BLaER1 (cell line): ENCODE measurements at regions not wholly inside any gene's neighbourhood (a gene's known extent, or its start where the extent isn't known, plus 50 kb on each side); places are given as distances from the start of the nearest gene placed in this dataset.

Experiments
- H3K27ac ChIP-seq: shearing (Covaris generic); formaldehyde crosslinking; 2 replicates; pipeline ENCODE4 v1.8.1; 2022
- H3K27me3 ChIP-seq: shearing (Covaris generic); formaldehyde crosslinking; 2 replicates; pipeline ENCODE4 v1.8.1; 2022
- H3K36me3 ChIP-seq: shearing (Covaris generic); formaldehyde crosslinking; 2 replicates; pipeline ENCODE4 v1.8.1; 2022
- H3K4me1 ChIP-seq: shearing (Covaris generic); formaldehyde crosslinking; 2 replicates; pipeline ENCODE4 v1.8.1; 2022
- H3K4me2 ChIP-seq: shearing (Covaris generic); formaldehyde crosslinking; 2 replicates; pipeline ENCODE4 v1.8.1; 2022
- H3K4me3 ChIP-seq: shearing (Covaris generic); formaldehyde crosslinking; 2 replicates; pipeline ENCODE4 v1.8.1; 2022
- H3K9ac ChIP-seq: shearing (Covaris generic); formaldehyde crosslinking; 2 replicates; pipeline ENCODE4 v1.8.1; 2022
- H3K9me3 ChIP-seq: shearing (Covaris generic); formaldehyde crosslinking; 2 replicates; pipeline ENCODE4 v1.8.1; 2022
- H4K20me1 ChIP-seq: shearing (Covaris generic); formaldehyde crosslinking; 2 replicates; pipeline ENCODE4 v1.8.1; 2022
- Cebpa-rat ChIP-seq: shearing (Covaris generic); IDR thresholded peaks from 2 replicates; pipeline ENCODE4 v1.8.1; 2022

- Histone ChIP-seq H3K4me1 (no peaks in the 10 kb centered on the region), H4K20me1 (no peaks in the 10 kb centered on the region), H3K27ac (no peak overlapping the region), H3K36me3 (no peaks in the 10 kb centered on the region), H3K9ac (no peak overlapping the region), H3K4me2 (no peak overlapping the region), H3K4me3 (no peak overlapping the region), H3K9me3 (no peaks in the 10 kb centered on the region), H3K27me3 (no peaks in the 10 kb centered on the region)
- TF ChIP-seq Cebpa-rat = no peak
Observed at GRCh38 chr3:152069871-152070270, 196.4 kb downstream of the SUCNR1 start.

GRCh38 chr3:152071315-152071714, 197.4 kb upstream of the MBNL1 start:
- Histone ChIP-seq H3K27me3 (no peaks in the 10 kb centered on the region), H3K4me2 (no peak overlapping the region), H3K27ac (no peak overlapping the region), H3K4me3 (no peak overlapping the region), H3K4me1 (no peaks in the 10 kb centered on the region), H3K36me3 (no peaks in the 10 kb centered on the region), H3K9me3 (no peaks in the 10 kb centered on the region), H3K9ac (no peak overlapping the region), H4K20me1 (no peaks in the 10 kb centered on the region)
- no peak for TF ChIP-seq Cebpa-rat

GRCh38 chr3:152071924-152072323, 196.8 kb upstream of the MBNL1 start:
- Histone ChIP-seq H4K20me1 (no peaks in the 10 kb centered on the region), H3K9ac (no peak overlapping the region), H3K27ac (no peak overlapping the region), H3K27me3 (no peaks in the 10 kb centered on the region), H3K4me3 (no peak overlapping the region), H3K36me3 (no peaks in the 10 kb centered on the region), H3K4me1 (no peaks in the 10 kb centered on the region), H3K9me3 (no peaks in the 10 kb centered on the region), H3K4me2 (no peak overlapping the region)
- no peak for TF ChIP-seq Cebpa-rat

GRCh38 chr3:152073267-152073666, 195.5 kb upstream of the MBNL1 start:
- no peak overlapping the region for H3K27ac ChIP-seq

GRCh38 chr3:152076148-152076547, 192.6 kb upstream of the MBNL1 start:
- Histone ChIP-seq H3K4me1 (peaks cover under 1% of the 10 kb centered on the region; the same call in 1 of the 2 replicates), H3K4me3 (no peak overlapping the region), H4K20me1 (no peaks in the 10 kb centered on the region), H3K27ac (no peak overlapping the region), H3K27me3 (no peaks in the 10 kb centered on the region), H3K36me3 (no peaks in the 10 kb centered on the region), H3K9ac (no peak overlapping the region), H3K4me2 (no peak overlapping the region), H3K9me3 (peaks cover 10% of the 10 kb centered on the region)
- TF ChIP-seq Cebpa-rat = no peak

More at GRCh38 chr3:152073267-152073666, 195.5 kb upstream of the MBNL1 start:
- Histone ChIP-seq H3K4me3 (no peak overlapping the region), H3K4me1 (no peaks in the 10 kb centered on the region), H3K9ac (no peak overlapping the region), H4K20me1 (no peaks in the 10 kb centered on the region), H3K27me3 (no peaks in the 10 kb centered on the region), H3K9me3 (no peaks in the 10 kb centered on the region), H3K4me2 (no peak overlapping the region), H3K36me3 (no peaks in the 10 kb centered on the region)
- TF ChIP-seq Cebpa-rat = no peak

- H3K27ac ChIP-seq = no peak overlapping the region
- peaks cover 10% of the 10 kb centered on the region for H3K9me3 ChIP-seq
- no peaks in the 10 kb centered on the region for H3K27me3 ChIP-seq
- peaks cover 11% of the 10 kb centered on the region for H3K4me1 ChIP-seq
- H3K36me3 ChIP-seq = no peaks in the 10 kb centered on the region
- H3K4me3 ChIP-seq = no peak overlapping the region
- TF ChIP-seq Cebpa-rat = no peak
- H4K20me1 ChIP-seq = no peaks in the 10 kb centered on the region
- H3K4me2 ChIP-seq = no peak overlapping the region
- no peak overlapping the region for H3K9ac ChIP-seq
Observed at GRCh38 chr3:152079980-152080379, 188.7 kb upstream of the MBNL1 start.

GRCh38 chr3:152083135-152083534, 185.6 kb upstream of the MBNL1 start:
- Histone ChIP-seq H3K4me3 (no peak overlapping the region), H3K36me3 (no peaks in the 10 kb centered on the region), H3K4me1 (peaks cover 11% of the 10 kb centered on the region), H3K27ac (no peak overlapping the region), H3K9ac (no peak overlapping the region), H3K4me2 (no peak overlapping the region), H3K9me3 (peaks cover 10% of the 10 kb centered on the region), H4K20me1 (no peaks in the 10 kb centered on the region), H3K27me3 (no peaks in the 10 kb centered on the region)
- no peak for TF ChIP-seq Cebpa-rat

GRCh38 chr3:152084441-152085158, 184.1 kb upstream of the MBNL1 start:
- Histone ChIP-seq H3K9me3 (peaks cover 6% of the 10 kb centered on the region), H4K20me1 (no peaks in the 10 kb centered on the region), H3K27ac (no peak overlapping the region), H3K4me1 (peaks cover 11% of the 10 kb centered on the region), H3K36me3 (no peaks in the 10 kb centered on the region), H3K4me3 (no peak overlapping the region), H3K9ac (no peak overlapping the region), H3K4me2 (no peak overlapping the region), H3K27me3 (no peaks in the 10 kb centered on the region)
- TF ChIP-seq Cebpa-rat = no peak

GRCh38 chr3:152087153-152087552, 181.6 kb upstream of the MBNL1 start:
- Histone ChIP-seq H4K20me1 (no peaks in the 10 kb centered on the region), H3K9ac (no peak overlapping the region), H3K9me3 (no peaks in the 10 kb centered on the region), H3K4me3 (no peak overlapping the region), H3K27me3 (no peaks in the 10 kb centered on the region), H3K27ac (no peak overlapping the region), H3K36me3 (no peaks in the 10 kb centered on the region), H3K4me1 (peaks cover under 1% of the 10 kb centered on the region; the same call in 1 of the 2 replicates), H3K4me2 (no peak overlapping the region)
- TF ChIP-seq Cebpa-rat = no peak

GRCh38 chr3:152089528-152089927, 179.2 kb upstream of the MBNL1 start:
- no peak overlapping the region for H3K27ac ChIP-seq
- H3K4me2 ChIP-seq = no peak overlapping the region
- H3K9me3 ChIP-seq = no peaks in the 10 kb centered on the region
- no peaks in the 10 kb centered on the region for H3K36me3 ChIP-seq
- no peak overlapping the region for H3K9ac ChIP-seq
- H4K20me1 ChIP-seq = no peaks in the 10 kb centered on the region
- H3K27me3 ChIP-seq = no peaks in the 10 kb centered on the region
- H3K4me1 ChIP-seq = no peaks in the 10 kb centered on the region
- H3K4me3 ChIP-seq = no peak overlapping the region
- no peak for TF ChIP-seq Cebpa-rat

- no peaks in the 10 kb centered on the region for H3K4me1 ChIP-seq
- no peaks in the 10 kb centered on the region for H3K9me3 ChIP-seq
- no peak for TF ChIP-seq Cebpa-rat
- no peak overlapping the region for H3K4me3 ChIP-seq
- no peaks in the 10 kb centered on the region for H3K27me3 ChIP-seq
- H3K36me3 ChIP-seq = no peaks in the 10 kb centered on the region
- H3K4me2 ChIP-seq = no peak overlapping the region
- H4K20me1 ChIP-seq = no peaks in the 10 kb centered on the region
- no peak overlapping the region for H3K9ac ChIP-seq
- no peak overlapping the region for H3K27ac ChIP-seq
Observed at GRCh38 chr3:152091725-152092124, 177.0 kb upstream of the MBNL1 start.
